T-helper 2 cell treated with Interferon-gamma antibody and Interleukin-4, amounts not matched to agents 5 μg/mL and 100 μg/mL, for 36 hours (primary cell): ENCODE measurements at regions not wholly inside any gene's neighbourhood (a gene's known extent, or its start where the extent isn't known, plus 50 kb on each side); places are given as distances from the start of the nearest gene placed in this dataset.

ENCODE experiments used
- DNase-seq: peaks from one replicate; pipeline ENCODE4 v3.0.0; 2021; ENCODE audit warnings: low spot score
- H3K27ac Mint-ChIP-seq: one replicate; pipeline ENCODE4 v1.8.0; 2021; ENCODE audit warnings: mild to moderate bottlenecking, mixed read lengths
- H3K27me3 Mint-ChIP-seq: one replicate; pipeline ENCODE4 v1.8.0; 2021; ENCODE audit warnings: low read depth, mixed read lengths
- H3K36me3 Mint-ChIP-seq: one replicate; pipeline ENCODE4 v1.8.0; 2021; ENCODE audit warnings: low read depth, mixed read lengths
- H3K4me1 Mint-ChIP-seq: one replicate; pipeline ENCODE4 v1.8.0; 2021; ENCODE audit warnings: low read depth, mixed read lengths
- H3K4me3 Mint-ChIP-seq: one replicate; pipeline ENCODE4 v1.8.0; 2022; ENCODE audit warnings: mild to moderate bottlenecking, moderate library complexity, mixed read lengths
- H3K9me3 Mint-ChIP-seq: one replicate; pipeline ENCODE4 v1.8.0; 2021; ENCODE audit warnings: mixed read lengths

DNA sequence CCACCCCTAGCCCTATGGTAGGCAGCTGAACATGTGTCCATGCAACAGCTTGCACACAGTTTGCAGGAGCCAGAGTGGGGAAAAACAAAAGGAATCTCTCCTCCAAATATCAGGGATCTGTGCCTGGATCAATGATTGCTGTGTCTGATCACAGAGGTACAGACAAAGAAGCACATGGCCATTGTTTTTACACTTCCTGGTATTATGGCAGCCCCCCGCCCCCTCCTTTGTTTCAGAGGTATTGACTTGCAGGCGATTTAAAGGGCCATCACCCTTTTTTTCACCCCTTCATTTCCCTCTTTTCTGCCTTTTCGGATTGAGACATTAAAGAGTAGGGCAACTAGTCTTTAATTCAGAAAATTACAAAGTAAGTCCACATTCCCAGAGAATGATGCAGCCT lies 453.0 kb upstream of the LUZP2 start:
- no peak for DNase-seq
- H3K27ac Mint-ChIP-seq: no peak overlapping the region
- no peak overlapping the region for H3K4me3 Mint-ChIP-seq
- peaks cover 19% of the 10 kb centered on the region for H3K9me3 Mint-ChIP-seq
- H3K27me3 Mint-ChIP-seq: no peaks in the 10 kb centered on the region
- no peaks in the 10 kb centered on the region for H3K4me1 Mint-ChIP-seq
- no peaks in the 10 kb centered on the region for H3K36me3 Mint-ChIP-seq

DNA sequence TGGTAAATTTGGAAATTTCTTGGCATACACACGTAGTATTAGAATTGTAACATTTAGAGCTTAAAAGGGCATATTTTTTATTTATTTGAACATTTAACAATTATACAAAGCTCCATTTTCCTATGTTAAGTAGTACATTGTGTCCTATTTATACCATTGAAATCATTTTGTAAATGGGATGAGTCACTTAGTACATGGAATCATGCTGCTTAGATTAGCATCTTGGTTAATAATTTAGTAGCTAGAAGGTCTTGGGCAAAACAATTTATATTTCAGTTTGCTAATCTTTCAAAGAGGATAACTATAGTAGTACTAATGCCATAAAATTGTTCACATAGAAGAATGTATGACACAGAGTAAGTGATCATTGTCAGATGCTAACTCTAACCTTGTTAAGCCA lies 450.1 kb upstream of the LUZP2 start:
- Mint-ChIP-seq H3K9me3 (peaks cover 26% of the 10 kb centered on the region), H3K4me3 (no peak overlapping the region), H3K27ac (no peak overlapping the region), H3K27me3 (no peaks in the 10 kb centered on the region), H3K4me1 (no peaks in the 10 kb centered on the region), H3K36me3 (no peaks in the 10 kb centered on the region)
- DNase-seq: no peak

DNA sequence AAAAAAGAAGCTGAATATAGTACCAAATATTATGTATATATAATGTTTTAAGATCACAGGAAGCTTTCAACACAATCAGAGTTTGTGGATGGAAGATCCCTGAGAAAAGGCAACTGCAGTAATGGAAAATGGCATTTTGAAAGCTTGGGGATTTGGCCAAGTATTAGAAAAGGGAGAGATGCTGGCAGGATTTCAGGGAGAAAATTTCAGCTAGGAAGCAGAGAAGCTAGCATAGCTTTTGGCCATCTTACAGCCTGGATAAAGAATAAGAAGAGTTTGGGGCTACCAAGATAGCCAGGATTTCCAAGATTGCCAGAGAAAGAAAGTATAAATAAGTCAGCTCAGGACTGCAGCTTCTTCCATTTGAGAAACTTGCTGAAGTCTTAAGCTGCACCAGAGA lies 440.8 kb upstream of the LUZP2 start:
- peaks cover 9% of the 10 kb centered on the region for H3K9me3 Mint-ChIP-seq
- no peaks in the 10 kb centered on the region for H3K27me3 Mint-ChIP-seq
- no peaks in the 10 kb centered on the region for H3K4me1 Mint-ChIP-seq
- H3K4me3 Mint-ChIP-seq: no peak overlapping the region
- H3K27ac Mint-ChIP-seq: no peak overlapping the region
- no peak for DNase-seq
- H3K36me3 Mint-ChIP-seq: no peaks in the 10 kb centered on the region

DNA sequence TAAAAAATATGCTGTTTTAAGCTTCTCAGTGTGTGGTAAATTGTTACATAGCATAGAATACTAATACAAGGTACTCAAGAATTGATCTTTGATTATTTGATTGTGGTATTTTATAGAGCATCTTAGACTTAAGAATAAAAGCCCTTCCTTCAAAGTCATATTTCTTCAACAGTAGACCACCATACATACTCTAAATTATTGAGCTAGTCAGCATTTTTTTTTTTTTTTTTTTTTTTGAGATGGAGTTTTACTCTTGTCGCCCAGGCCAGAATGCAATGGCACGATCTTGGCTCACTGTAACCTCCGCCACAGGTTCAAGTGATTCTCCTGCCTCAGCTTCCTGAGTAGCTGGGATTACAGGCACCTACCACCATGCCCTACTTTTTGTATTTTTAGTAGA lies 436.7 kb upstream of the LUZP2 start:
- no peaks in the 10 kb centered on the region for H3K4me1 Mint-ChIP-seq
- no peak for DNase-seq

DNA sequence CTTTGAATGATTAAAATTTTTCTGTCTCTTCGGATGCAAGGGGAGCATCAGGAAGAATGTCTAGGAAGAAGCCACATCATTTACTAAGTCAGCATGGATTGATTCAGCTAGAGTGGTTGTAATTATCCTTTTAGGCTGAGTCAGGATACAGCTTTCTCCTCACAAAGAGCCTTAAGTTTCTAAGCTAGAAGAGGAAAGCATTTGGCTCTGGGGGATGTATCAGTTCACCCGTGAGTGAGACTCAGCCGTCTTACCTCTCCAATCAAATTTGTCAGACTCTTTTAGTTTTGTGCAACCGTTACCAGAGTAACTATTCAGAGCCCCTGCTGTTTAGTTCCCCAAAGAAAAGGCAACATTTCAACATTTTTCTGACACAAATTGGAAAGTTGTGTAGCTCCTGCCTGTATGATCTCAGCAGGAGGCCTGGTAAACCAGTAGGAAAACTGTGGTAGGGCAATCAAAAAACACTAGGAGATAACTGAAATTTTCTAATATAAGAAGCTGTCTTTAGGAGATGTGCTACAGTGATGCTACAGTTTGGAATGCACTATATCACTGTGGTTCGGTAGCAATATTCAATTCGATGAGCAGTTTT lies 432.4 kb upstream of the LUZP2 start:
- H3K27me3 Mint-ChIP-seq: no peaks in the 10 kb centered on the region
- no peaks in the 10 kb centered on the region for H3K36me3 Mint-ChIP-seq
- H3K4me1 Mint-ChIP-seq: no peaks in the 10 kb centered on the region
- H3K9me3 Mint-ChIP-seq: no peaks in the 10 kb centered on the region
- DNase-seq: no peak
- H3K4me3 Mint-ChIP-seq: no peak overlapping the region
- no peak overlapping the region for H3K27ac Mint-ChIP-seq

More for the DNA sequence above, 436.7 kb upstream of the LUZP2 start:
- H3K9me3 Mint-ChIP-seq: peaks cover 8% of the 10 kb centered on the region
- no peak overlapping the region for H3K4me3 Mint-ChIP-seq
- no peaks in the 10 kb centered on the region for H3K36me3 Mint-ChIP-seq
- H3K27ac Mint-ChIP-seq: no peak overlapping the region
- no peaks in the 10 kb centered on the region for H3K27me3 Mint-ChIP-seq

DNA sequence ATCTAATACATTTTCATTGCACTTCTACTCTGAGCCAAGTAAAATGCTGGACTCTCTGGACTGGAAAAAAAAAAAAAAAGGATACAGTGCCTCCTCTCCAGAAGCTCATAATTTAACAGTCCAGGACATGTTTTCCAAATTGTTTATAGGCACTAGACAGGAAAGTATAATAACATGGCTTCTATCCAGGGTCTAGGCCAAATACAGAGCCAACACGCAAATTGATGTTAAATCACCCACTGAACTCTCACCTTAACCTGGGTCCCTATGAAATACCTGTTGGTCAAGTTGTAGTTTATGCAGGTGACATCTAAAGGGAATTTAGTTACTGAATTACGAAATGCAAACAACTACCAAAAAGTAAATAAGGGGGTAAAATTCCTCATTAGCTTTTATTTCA lies 428.7 kb upstream of the LUZP2 start:
- no peaks in the 10 kb centered on the region for H3K36me3 Mint-ChIP-seq
- no peaks in the 10 kb centered on the region for H3K4me1 Mint-ChIP-seq
- no peak for DNase-seq
- no peak overlapping the region for H3K4me3 Mint-ChIP-seq
- H3K27ac Mint-ChIP-seq: no peak overlapping the region
- peaks cover 11% of the 10 kb centered on the region for H3K9me3 Mint-ChIP-seq
- H3K27me3 Mint-ChIP-seq: no peaks in the 10 kb centered on the region

DNA sequence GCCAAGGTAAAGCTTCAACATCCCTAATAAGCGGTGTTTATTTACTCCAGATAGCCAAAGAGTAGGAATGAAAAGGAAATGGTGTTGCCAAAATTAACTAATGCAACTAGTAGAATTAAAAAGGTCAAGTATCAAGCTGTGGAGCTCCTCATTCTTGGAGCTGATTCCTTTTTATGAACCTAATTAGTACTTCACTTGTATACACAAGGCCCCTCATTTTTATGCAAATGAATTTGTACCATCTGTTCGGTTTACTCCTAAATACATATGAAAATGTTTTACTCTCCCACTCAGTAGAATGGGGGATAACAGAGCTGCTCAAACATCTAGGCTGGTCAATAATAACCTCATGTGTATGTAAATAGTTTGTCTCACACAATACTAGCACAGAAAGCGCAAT lies 426.4 kb upstream of the LUZP2 start:
- Mint-ChIP-seq H3K27ac (no peak overlapping the region), H3K27me3 (no peaks in the 10 kb centered on the region), H3K36me3 (no peaks in the 10 kb centered on the region), H3K4me1 (no peaks in the 10 kb centered on the region), H3K9me3 (peaks cover 16% of the 10 kb centered on the region), H3K4me3 (no peak overlapping the region)
- no peak for DNase-seq

DNA sequence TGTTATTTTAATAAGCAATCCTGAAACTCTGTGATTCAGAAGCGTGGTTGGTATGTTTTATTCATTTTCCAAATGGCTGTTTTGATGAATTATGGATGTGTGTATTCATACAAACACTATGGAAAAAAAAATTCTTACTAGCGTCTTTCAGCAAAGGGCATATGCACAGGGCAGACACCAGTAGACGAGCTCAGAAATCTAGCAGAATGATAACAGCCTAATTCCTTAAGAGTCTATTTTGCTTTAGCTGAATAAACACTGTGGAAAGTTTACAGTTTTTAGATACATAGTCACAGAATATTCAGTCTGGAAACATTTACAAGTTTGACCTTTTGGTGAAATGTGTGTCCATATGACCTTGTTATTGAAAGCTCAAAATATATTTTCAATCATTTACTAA lies 418.8 kb upstream of the LUZP2 start:
- Mint-ChIP-seq H3K27me3 (no peaks in the 10 kb centered on the region), H3K4me3 (no peak overlapping the region), H3K9me3 (peaks cover 10% of the 10 kb centered on the region), H3K4me1 (no peaks in the 10 kb centered on the region), H3K27ac (no peak overlapping the region), H3K36me3 (no peaks in the 10 kb centered on the region)
- no peak for DNase-seq

DNA sequence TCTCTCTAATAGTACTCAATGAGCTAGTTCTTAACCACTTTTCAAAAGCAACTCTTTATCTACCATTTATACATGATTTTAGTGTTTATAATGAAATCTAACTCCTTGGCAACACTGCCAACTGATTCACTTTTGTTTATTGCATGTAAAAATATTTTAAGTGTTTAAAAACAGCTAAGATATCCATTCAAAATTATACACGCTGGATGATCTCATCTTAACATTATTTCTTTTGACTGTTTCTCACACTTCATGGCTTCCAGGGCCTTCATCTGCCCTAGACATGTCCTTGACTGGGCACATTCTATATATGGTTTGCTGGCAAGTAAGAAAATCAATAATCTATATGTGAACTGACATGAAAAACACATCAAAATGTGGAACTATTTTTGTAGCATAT lies 414.6 kb upstream of the LUZP2 start:
- Mint-ChIP-seq H3K9me3 (peaks cover 11% of the 10 kb centered on the region), H3K4me3 (no peak overlapping the region), H3K4me1 (no peaks in the 10 kb centered on the region), H3K36me3 (no peaks in the 10 kb centered on the region), H3K27ac (no peak overlapping the region), H3K27me3 (no peaks in the 10 kb centered on the region)
- DNase-seq: no peak

DNA sequence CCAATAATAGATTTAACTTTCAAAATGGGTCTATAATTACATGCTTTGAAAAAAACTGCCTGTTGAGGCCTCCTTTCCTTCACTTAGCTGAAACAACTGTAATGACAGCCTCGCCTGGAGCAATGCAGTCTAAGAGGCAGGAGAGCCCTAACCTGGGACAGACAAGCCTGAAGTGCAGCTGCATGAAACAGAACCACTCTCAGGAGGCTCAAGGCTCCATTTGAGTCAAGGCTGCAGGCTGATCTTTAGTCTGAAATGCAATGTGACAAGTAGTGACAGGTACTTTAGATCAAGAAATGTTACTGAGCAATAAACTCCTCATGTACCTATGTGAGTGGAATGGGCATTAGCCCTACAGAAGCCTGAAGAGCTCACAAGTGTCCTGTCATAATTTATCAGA lies 414.0 kb upstream of the LUZP2 start:
- Mint-ChIP-seq H3K4me3 (no peak overlapping the region), H3K9me3 (peaks cover 11% of the 10 kb centered on the region), H3K27me3 (no peaks in the 10 kb centered on the region), H3K4me1 (no peaks in the 10 kb centered on the region), H3K36me3 (no peaks in the 10 kb centered on the region), H3K27ac (no peak overlapping the region)
- no peak for DNase-seq

DNA sequence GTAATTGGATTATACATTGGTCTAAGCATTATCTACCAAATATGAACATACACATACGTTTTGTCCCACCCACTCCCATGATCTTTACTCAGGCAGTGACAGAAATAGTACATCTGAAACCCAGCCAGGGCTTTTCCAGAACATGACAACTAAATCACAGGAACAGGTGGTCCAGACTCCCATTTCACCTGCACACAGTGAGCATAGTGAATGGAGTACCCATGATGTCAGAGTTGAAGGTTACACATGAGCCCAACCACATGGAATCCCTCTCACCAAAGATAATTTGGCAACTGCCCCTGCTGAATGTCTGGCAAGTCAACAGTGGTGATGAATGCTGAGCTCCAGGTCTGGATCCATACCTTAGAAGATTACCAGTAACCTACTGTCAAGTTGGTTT lies 411.9 kb upstream of the LUZP2 start:
- Mint-ChIP-seq H3K4me3 (no peak overlapping the region), H3K27me3 (no peaks in the 10 kb centered on the region)

DNA sequence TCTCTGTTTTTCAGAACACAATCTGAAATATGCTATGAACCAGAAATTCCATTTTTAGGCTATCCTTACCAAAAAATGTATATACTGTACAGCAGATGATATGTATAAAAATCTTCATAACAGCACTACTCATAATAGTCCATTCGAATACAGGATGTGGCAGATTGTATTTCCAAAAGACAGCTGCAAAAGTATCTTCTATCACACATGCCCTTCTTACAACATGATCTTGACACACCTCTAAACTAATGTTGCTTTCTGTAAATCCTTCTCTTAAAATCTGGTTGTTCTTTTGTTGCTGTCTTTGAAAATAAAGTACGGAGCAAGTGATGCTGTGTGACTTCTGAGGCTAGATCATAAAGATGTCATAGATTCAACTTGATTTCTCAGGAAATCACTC lies 409.9 kb upstream of the LUZP2 start:
- Mint-ChIP-seq H3K27ac (no peak overlapping the region), H3K27me3 (no peaks in the 10 kb centered on the region), H3K9me3 (peaks cover 14% of the 10 kb centered on the region), H3K4me1 (no peaks in the 10 kb centered on the region), H3K4me3 (no peak overlapping the region), H3K36me3 (no peaks in the 10 kb centered on the region)
- DNase-seq: no peak

More for the DNA sequence above, 411.9 kb upstream of the LUZP2 start:
- no peaks in the 10 kb centered on the region for H3K4me1 Mint-ChIP-seq
- no peak overlapping the region for H3K27ac Mint-ChIP-seq
- no peak for DNase-seq
- H3K36me3 Mint-ChIP-seq: no peaks in the 10 kb centered on the region
- peaks cover 10% of the 10 kb centered on the region for H3K9me3 Mint-ChIP-seq

DNA sequence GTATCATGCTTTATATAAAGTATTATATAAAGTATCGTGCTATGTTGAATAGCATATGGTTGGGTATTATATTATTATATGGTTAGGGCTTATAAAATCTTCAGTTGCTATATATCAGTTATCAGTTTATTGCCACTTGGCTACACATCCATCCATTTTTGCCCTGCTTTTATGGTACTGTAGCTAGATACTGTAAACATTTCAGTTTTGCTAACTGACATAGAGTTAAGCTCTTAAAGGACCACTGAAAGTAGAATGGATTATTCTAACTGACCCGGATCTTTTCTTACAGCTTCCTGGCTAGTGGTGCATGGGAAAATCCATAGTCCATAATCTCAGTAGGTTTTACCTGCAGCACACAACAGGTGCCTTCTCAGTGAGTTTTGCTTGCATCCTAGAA lies 405.3 kb upstream of the LUZP2 start:
- peaks cover 19% of the 10 kb centered on the region for H3K9me3 Mint-ChIP-seq
- H3K4me3 Mint-ChIP-seq: no peak overlapping the region
- H3K4me1 Mint-ChIP-seq: no peaks in the 10 kb centered on the region
- no peak for DNase-seq
- no peaks in the 10 kb centered on the region for H3K27me3 Mint-ChIP-seq
- H3K36me3 Mint-ChIP-seq: no peaks in the 10 kb centered on the region
- no peak overlapping the region for H3K27ac Mint-ChIP-seq

DNA sequence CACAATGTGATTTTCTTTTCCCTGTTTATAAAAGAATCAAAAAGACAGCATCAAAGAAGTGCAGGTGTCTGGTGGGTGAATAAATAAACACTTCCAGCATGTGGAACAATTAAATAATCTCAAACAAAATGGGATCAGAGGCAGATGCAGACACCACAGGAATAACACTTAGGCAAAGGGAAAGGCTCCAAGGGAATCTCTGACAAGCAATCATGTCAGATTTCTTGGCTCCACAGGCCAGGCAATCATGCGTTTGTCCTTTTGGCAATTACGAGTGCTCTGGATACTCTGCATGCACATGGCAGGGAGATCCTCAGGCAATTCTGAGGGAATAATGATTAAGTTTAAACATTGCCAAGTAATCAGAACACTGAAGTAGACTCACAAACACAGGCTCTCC lies 403.5 kb upstream of the LUZP2 start:
- no peak overlapping the region for H3K4me3 Mint-ChIP-seq

DNA sequence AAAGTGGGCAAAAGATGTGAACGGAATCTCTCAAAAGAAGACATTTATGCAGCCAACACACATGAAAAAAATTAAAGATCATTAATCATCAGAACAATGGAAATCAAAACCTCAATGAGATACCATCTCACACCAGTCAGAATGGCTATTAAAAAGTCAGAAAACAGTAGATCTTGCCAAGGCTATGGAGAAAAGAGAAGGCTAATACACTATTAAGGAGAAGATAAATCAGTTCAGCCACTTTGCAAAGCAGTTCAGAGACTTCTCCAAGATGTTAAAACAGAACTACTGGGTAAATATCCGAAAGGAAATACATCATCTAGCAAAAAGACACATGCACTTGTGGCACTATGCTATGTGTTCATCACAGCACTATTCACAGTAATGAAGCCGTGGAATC lies 388.2 kb upstream of the LUZP2 start:
- Mint-ChIP-seq H3K9me3 (peaks cover 43% of the 10 kb centered on the region), H3K27ac (no peak overlapping the region), H3K36me3 (no peaks in the 10 kb centered on the region), H3K4me1 (no peaks in the 10 kb centered on the region), H3K4me3 (no peak overlapping the region), H3K27me3 (no peaks in the 10 kb centered on the region)
- DNase-seq: no peak

More for the DNA sequence above, 403.5 kb upstream of the LUZP2 start:
- no peak overlapping the region for H3K27ac Mint-ChIP-seq
- H3K9me3 Mint-ChIP-seq: peaks cover 19% of the 10 kb centered on the region
- no peaks in the 10 kb centered on the region for H3K4me1 Mint-ChIP-seq
- no peaks in the 10 kb centered on the region for H3K36me3 Mint-ChIP-seq
- no peaks in the 10 kb centered on the region for H3K27me3 Mint-ChIP-seq
- no peak for DNase-seq
